Mucosa of descending colon (tissue), 3 donors: ENCODE measurements at regions not wholly inside any gene's neighbourhood (a gene's known extent, or its start where the extent isn't known, plus 50 kb on each side); places are given as distances from the start of the nearest gene placed in this dataset.

ENCODE experiments used
- ATAC-seq: fragments of 200-7000 bp; cut with Tn5 transposase; one replicate; pipeline ENCODE4 v1.9.1; 2020; ENCODE audit warnings: mild to moderate bottlenecking, moderate library complexity
- DNase-seq, 3 donors: peaks; one replicate each; pipeline ENCODE4 v3.0.0-alpha.2; 2020
- H3K36me3 ChIP-seq: fragments of 200-600 bp; one replicate; pipeline ENCODE4 v1.8.0; 2021; ENCODE audit warnings: low read depth, mild to moderate bottlenecking
- H3K4me1 ChIP-seq: fragments of 200-600 bp; one replicate; pipeline ENCODE4 v1.8.0; 2021; ENCODE audit warnings: low read depth, mild to moderate bottlenecking
- H3K4me3 ChIP-seq: fragments of 200-600 bp; one replicate; pipeline ENCODE4 v1.8.0; 2021; ENCODE audit warnings: mild to moderate bottlenecking
- H3K9me3 ChIP-seq: fragments of 200-600 bp; one replicate; pipeline ENCODE4 v1.8.0; 2021; ENCODE audit warnings: mild to moderate bottlenecking
- CTCF ChIP-seq: fragments of 200-600 bp; IDR thresholded peaks from one replicate; pipeline ENCODE4 v1.8.0; 2022; ENCODE audit warnings: antibody characterized with exemption, mild to moderate bottlenecking
- intact Hi-C, 2 donors: fragments of 100-400 bp; cut with DNase I in 1 of 2; cut with micrococcal nuclease in 1 of 2; formaldehyde crosslinking; loops; one replicate each; pipeline versions ENCODE4 v1.11.0 to v1.11.1; 2022; cut with DNase I, micrococcal nuclease
- donor health status: DM: no; HTN: no; CAD: no; lungs with moderate emphysema.
- donor health status: DM: no; HTN: no; CAD: no.
- donor health status: DM: no; HTN: yes; CAD: no.

DNA sequence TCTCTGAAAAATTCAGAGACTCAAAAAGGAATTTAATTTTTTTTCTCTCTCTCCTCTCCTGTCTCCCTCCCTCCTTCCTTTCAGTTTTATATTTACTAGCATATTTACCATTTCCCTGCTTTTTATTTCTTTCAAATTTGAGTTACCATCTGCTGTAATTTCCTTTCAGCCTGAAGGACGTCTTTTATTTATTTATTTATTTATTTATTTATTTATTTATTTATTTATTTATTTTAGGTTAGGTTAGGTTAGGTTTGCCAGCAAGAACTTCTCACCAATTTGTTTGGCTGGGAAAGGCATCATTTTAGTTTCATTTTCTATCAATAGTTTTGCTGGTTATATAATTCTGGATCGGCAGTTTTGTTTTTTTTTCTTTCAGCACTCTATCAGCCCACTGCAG is 231.7 kb upstream of the ZRANB2 start:
- H3K9me3 ChIP-seq, result peaks cover 3% of the 10 kb centered on the region
- intact Hi-C loops, result no loop called here
- H3K4me3 ChIP-seq, result no peak overlapping the region
- no peak for ATAC-seq
- TF ChIP-seq CTCF, result no peak
- DNase-seq, result no peak
- H3K4me1 ChIP-seq, result no peaks in the 10 kb centered on the region
- no peaks in the 10 kb centered on the region for H3K36me3 ChIP-seq

GRCh38 chr1:71311376-71311775 is 230.5 kb upstream of the ZRANB2 start:
- peaks cover 3% of the 10 kb centered on the region for H3K9me3 ChIP-seq
- H3K4me1 ChIP-seq, result no peaks in the 10 kb centered on the region
- no peak for DNase-seq
- no peak for TF ChIP-seq CTCF
- intact Hi-C loops, result no loop called here
- ATAC-seq, result no peak
- H3K36me3 ChIP-seq, result no peaks in the 10 kb centered on the region
- no peak overlapping the region for H3K4me3 ChIP-seq

DNA sequence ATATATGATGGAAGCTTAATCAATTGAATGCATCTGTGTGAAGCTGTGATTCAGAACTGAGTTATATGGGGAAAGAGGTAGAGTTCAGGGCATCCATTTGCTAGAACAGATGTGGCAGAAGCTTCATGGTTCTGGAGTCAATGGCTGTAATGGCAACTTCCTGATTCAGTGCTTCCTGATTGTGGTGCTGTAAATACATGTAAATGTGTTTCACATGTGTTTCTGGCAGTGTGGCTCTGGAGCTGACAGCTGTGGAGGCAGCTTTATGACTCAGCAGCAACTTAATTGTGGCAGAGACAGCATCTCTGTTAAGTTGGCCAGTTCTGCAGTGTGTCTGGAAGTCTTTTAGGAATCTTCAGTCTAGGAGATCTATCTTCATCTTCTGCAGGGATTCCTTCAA is 226.6 kb upstream of the ZRANB2 start:
- no peak for TF ChIP-seq CTCF
- peak; percentile 93 for ATAC-seq

DNA sequence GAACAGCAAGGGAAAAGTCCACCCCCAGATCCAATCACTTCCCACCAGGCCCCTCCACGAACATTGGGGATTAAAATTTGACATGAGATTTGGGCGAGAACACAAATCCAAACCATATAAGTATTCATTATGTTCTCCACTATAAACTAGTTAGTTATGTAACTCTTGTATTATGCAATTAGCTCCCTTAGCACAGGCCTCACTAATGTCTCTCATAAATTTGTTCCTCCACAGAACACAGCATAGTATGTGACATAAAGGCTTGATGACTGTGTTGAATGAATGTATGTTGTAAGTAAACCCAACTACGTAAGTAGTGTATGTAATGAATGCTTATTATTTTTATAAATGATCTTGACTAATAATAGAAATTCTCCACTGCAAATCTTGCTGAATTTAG is 223.3 kb upstream of the ZRANB2 start:
- Histone ChIP-seq H3K36me3 (no peaks in the 10 kb centered on the region), H3K4me1 (no peaks in the 10 kb centered on the region), H3K9me3 (no peaks in the 10 kb centered on the region), H3K4me3 (no peak overlapping the region)
- no peak for DNase-seq
- ATAC-seq, result no peak
- no peak for TF ChIP-seq CTCF
- intact Hi-C loops, result no loop called here

More for the DNA sequence above, 226.6 kb upstream of the ZRANB2 start:
- intact Hi-C loops, result no loop called here
- H3K36me3 ChIP-seq, result no peaks in the 10 kb centered on the region
- H3K9me3 ChIP-seq, result no peaks in the 10 kb centered on the region
- H3K4me1 ChIP-seq, result no peaks in the 10 kb centered on the region
- DNase-seq, result peak in 2 of 3 donors; percentile 18 to 29
- no peak overlapping the region for H3K4me3 ChIP-seq

GRCh38 chr1:71303617-71304041 is 222.8 kb upstream of the ZRANB2 start:
- no peak for DNase-seq
- Histone ChIP-seq H3K4me1 (no peaks in the 10 kb centered on the region), H3K4me3 (no peak overlapping the region), H3K36me3 (no peaks in the 10 kb centered on the region), H3K9me3 (no peaks in the 10 kb centered on the region)
- intact Hi-C loops, result no loop called here
- no peak for TF ChIP-seq CTCF
- ATAC-seq, result no peak

DNA sequence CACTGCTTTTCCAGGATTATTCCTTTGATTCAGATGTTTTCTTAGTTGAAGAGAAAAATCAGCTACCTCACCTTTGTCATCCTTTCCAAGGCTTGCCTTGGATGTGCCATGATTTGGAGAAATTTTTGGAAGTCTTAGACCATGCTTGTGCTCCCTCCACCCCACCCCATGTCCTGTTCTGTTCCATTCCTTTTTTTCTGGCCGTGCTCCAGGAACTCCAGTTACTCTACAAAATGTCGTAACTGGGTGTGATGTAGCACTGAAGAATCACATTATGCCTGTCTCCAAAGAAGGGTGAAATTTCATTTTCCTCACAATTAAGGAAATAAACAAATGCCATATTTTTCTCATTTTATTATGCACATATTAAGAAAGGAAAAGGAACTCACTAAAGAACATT is 217.8 kb upstream of the ZRANB2 start:
- ATAC-seq (no peak), DNase-seq (no peak)
- no peaks in the 10 kb centered on the region for H3K9me3 ChIP-seq
- no peak for TF ChIP-seq CTCF
- no peaks in the 10 kb centered on the region for H3K36me3 ChIP-seq
- no peak overlapping the region for H3K4me3 ChIP-seq
- intact Hi-C loops, result no loop called here
- H3K4me1 ChIP-seq, result no peaks in the 10 kb centered on the region
